HG03442 (cell line): ENCODE measurements at regions not wholly inside any gene's neighbourhood (a gene's known extent, or its start where the extent isn't known, plus 50 kb on each side); places are given as distances from the start of the nearest gene placed in this dataset.

Experiments
- ATAC-seq: cut with Tn5 transposase; IDR thresholded peaks from one replicate; pipeline ENCODE4 v1.9.1; 2021; ENCODE audit warnings: mild to moderate bottlenecking, moderate library complexity; ENCODE audit not compliant: unreplicated experiment

DNA sequence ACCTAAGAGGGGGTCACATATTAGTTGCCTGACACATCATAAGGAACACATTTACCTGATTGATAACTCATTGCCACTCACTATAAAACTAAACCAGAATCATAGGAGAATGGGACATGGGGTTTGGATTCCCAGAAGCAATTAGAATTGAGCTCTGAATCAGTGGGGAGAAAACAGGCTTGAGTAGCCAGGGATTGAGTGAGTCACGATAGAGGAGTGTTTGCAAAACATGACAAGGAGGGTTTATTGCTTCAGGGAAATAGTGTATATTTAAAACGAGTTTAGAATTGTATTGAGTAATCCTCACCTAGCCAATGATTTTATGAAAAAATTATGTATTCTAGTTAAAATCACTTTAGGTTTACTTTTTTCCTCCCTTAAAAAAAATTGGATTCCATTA lies 101.1 kb upstream of the THRB start:
- no peak for ATAC-seq

DNA sequence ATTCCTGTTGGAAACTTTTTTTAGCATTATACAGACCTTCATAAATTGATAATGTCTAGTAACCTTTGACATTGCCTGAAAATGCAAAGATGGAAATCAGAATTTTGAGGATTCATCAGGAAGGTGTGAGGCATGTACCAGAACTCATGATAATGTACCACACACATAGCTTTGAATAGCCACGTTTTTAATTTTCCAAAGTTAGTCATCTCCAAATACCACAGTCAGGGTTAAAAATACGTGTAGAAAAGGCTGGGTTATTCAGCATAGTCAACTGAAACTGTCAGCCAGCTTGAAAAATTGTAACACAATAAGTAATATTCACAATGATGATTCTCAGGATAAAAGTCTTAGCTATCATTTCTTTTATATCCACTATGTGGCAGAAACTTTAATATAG lies 102.0 kb upstream of the THRB start:
- ATAC-seq = no peak

DNA sequence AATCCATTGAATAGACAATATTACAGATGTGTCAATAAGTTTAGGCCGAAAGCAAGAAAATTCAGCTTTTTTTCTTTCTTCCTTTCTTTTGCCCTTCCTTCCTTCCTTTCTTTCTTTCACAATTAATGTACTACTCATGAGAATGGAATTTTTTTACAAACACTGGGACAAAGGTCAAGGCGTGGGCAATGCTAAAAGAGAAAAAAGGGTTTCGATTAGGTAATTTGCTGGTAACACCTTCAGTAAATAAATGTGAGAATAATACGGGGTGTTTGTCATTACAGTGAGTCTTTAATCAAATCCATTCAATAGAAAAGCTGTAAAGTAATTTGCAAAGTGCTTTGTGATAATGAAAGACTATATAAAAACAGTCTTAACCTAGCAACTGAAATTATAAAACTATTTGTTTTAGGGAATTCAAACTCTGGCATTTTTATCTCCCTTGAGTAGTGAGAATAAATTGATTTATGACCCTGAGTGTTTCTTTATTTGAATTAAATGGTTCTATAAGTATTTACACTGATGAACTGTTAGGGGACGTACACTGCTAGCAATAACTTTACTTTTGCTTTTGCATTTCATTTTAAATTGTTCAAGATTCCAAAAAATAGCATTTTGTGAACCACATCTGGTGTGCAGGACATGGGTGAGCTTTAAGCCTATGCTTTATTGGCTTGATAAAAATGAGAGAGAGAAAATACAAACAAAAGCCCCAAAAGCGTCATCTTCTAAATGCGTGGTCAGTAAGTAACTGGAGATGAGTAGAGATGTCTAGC lies 104.2 kb upstream of the THRB start:
- no peak for ATAC-seq

- ATAC-seq = no peak
Measured at GRCh38 chr3:24601066-24601939, 106.7 kb upstream of the THRB start.

DNA sequence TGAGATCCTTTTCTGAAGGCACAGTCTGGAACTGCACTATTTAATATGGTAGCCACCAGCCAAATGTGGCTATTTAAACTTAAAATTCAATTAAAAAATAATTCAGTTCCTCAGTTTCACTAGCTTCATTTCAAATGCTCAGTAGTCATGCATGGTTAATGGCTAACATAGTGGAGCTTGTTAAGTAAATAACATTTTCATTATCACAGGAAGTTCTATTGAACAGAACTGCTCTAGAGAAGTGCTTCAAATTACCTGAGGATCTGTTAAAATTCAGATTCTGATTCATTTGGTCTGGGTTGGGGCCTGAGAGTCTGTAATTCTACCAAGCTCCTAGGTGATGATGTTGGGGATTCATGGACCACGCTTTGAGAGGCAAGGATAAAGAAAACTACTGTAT lies 109.6 kb upstream of the THRB start:
- no peak for ATAC-seq

GRCh38 chr3:24605511-24606028 lies 110.9 kb upstream of the THRB start:
- ATAC-seq = no peak

- no peak for ATAC-seq
Measured at GRCh38 chr3:24607281-24607680, 112.6 kb upstream of the THRB start.

DNA sequence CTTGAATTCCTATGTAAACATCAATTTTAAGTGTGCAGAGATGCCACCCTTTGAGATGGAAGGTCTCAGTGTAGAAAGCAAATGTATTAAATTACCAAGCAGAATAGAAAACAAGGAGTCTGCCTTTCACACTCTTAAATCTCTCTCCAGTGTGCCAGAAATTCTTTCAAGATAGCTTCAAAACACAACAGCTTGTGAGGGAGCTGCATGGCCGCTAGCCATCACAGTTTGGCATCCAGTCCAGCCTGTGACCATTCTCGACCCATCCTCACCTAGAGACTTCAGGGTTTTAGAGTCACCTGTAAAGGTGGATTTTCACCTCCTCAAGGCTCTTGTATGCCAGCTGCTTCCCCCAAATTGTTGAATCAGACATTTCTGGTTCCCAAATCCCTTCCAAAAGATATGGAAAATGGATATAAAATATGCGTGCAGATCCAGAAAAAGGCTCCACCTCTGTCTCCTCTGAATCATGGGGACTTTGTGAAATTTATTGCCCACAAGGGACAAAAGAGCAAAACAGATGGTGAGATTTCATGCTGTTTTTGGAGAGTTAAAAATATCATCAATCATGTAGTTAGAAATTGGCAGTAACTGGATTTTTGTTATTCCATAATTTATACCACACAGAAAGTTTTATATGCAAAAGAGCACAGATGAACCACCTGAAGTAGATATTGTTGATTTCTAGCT lies 114.2 kb upstream of the THRB start:
- ATAC-seq = no peak

DNA sequence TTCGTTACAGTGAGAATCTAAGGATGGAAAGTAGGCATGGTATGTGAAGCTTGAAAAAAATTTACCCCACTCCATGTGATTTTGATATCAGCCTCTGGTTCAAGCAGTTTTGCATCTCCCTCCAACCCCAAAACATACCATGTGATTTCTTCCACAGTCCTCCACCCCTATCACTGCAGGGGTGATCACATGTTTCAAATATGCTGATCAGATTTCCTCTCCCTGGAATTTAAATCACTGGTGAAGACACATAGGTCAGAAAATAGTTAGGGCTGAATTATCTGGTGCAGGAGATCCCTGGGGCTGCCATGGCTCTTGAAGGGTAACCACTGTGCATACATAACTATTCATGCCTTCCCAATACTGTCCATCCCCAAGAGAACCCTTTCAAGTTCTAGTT lies 119.7 kb upstream of the THRB start:
- no peak for ATAC-seq

DNA sequence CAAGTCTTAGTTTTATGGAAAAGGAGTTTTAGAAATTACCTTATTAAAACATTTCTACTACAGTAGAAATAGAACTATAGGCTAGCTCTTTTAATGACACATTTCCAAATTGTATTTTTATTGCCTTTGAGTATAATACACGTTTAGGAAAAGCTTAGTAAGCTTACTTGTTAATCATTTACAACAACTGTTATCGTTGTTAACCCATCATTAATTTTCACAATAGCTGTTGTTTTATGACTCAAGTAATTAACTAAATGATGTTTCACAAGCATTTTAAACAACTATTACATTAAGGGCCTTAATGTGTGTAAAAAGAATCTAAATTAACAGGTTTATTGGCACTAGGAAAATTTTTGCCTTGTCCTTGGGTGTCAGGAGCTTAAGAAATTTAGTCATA lies 120.5 kb upstream of the THRB start:
- ATAC-seq = no peak

GRCh38 chr3:24616110-24616829 lies 121.6 kb upstream of the THRB start:
- no peak for ATAC-seq

DNA sequence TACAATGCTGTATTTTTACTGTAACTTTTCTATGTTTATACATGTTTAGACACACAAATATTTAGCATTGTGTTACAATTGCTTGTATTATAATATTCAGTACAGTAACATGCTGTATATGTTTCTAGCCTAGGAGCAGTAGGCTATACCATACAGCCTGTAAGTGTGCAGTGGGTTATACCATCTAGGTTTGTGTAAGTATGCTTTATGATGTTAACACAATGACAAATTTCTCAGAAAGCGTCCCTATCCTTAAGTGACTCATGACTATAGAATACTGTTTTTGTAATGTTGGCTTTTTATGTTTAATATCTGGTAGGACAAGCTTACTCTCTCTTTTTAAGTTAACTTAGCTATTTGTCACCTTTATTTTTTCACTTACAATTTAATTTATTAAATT lies 127.5 kb upstream of the THRB start:
- no peak for ATAC-seq

GRCh38 chr3:24622696-24623225 lies 128.1 kb upstream of the THRB start:
- ATAC-seq = no peak

GRCh38 chr3:24623657-24624056 lies 129.0 kb upstream of the THRB start:
- ATAC-seq = no peak

DNA sequence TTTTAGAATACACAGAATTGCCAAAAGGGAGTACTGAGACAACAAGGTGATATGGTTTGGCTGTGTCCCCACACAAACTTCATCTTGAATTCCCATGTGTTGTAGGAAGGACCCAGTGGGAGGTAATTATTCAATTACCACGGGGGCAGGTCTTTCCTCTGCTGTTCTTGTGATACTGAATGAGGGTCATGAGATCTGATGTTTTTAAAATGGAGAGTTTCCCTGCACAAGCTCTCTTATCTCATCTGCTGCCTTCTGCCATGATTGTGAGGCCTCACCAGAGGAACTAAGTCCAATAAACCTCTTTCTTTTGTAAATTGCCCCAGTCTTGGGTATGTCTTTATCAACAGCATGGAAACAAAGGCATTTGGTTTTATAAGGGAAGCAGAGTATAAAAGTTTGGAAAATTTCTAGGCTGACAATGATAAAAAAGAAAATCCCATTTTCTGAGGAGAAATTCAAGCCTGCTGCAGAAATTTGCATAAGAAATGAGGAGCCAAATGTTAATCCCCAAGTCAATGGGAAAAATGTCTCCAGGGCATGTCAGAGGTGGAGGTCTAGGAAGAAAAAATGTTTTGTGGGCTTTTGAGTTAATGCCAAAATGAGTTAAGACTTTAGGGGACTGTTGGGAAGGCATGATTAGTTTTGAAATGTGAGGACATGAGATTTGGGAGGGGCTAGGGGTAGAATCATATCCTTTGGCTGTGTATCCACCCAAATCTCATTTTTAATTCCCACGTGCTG lies 130.5 kb upstream of the THRB start:
- ATAC-seq = no peak

GRCh38 chr3:24628523-24629258 lies 134.0 kb upstream of the THRB start:
- no peak for ATAC-seq

DNA sequence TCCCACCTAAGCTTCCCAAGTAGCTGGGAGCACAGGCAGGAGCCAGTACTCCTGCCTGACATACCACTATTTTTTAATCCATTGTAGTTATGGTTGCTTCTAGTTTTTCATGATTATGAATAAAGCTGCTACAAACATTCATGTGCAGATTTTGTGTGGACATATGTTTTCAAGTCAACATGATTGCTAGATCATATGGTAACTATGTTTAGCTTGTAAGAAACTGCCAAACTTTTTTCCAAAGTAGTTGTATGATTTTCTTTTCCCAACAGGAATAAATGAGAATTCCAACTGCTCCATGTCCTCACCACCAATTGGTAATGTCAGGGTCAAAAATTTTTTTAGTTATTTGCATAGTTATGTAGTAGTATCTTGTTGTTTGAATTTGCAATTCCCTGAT lies 136.8 kb upstream of the THRB start:
- ATAC-seq = no peak

DNA sequence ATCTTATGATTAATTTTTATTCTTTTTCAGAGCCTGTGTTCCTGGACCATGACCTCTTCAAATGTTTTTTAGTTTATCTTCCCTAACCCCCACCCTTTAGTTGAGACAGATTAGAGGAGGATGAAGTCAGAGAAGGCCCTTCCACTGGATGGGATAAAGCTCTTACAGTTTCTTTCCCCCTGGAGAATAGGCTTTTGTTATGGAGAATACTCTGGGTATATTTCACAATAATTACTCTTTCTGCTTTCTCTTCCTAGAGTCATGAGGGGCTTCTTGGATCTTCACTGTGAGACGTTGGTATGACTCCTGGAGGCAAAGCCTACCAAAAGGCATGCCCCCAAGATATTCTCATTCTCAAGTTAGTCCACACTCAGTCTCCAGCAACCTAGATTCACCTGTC lies 144.4 kb upstream of the THRB start:
- ATAC-seq = no peak
